Hematopoietic multipotent progenitor cell treated with erythropoietin and hydrocortisone succinate and interleukin-3 and kit ligand, for 6 days (in vitro differentiated cells): ENCODE measurements at regions not wholly inside any gene's neighbourhood (a gene's known extent, or its start where the extent isn't known, plus 50 kb on each side); places are given as distances from the start of the nearest gene placed in this dataset.
"Not testable (repeated sequence)": the region's sequence is repeated elsewhere in the genome, so short reads cannot be mapped to it uniquely, and the experiment has no call there.

Experiments used
- DNase-seq: peaks from one replicate; pipeline ENCODE4 v3.0.0-alpha.2; 2015

GRCh38 chr1:115531631-115532264 lies 110.0 kb upstream of the VANGL1 start:
- DNase-seq, result no peak

- no peak for DNase-seq
These were observed 111.4 kb upstream of the VANGL1 start for GRCh38 chr1:115530407-115530806.

GRCh38 chr1:115529216-115529897 lies 112.4 kb upstream of the VANGL1 start:
- no peak for DNase-seq

- not testable (repeated sequence) for DNase-seq
These were observed 113.4 kb upstream of the VANGL1 start for GRCh38 chr1:115528336-115528735.

GRCh38 chr1:115527746-115528145 lies 114.0 kb upstream of the VANGL1 start:
- DNase-seq, result no peak

GRCh38 chr1:115526900-115527299 lies 114.9 kb upstream of the VANGL1 start:
- no peak for DNase-seq

GRCh38 chr1:115524236-115524635 lies 117.5 kb upstream of the VANGL1 start:
- no peak for DNase-seq

- DNase-seq, result no peak
These were observed 119.4 kb upstream of the VANGL1 start for GRCh38 chr1:115522386-115522785.

- DNase-seq, result no peak
These were observed 126.5 kb upstream of the VANGL1 start for GRCh38 chr1:115515270-115515669.

- not testable (repeated sequence) for DNase-seq
These were observed 131.5 kb upstream of the VANGL1 start for GRCh38 chr1:115510226-115510625.

- no peak for DNase-seq
These were observed 133.9 kb upstream of the VANGL1 start for GRCh38 chr1:115507901-115508300.

GRCh38 chr1:115506924-115507589 lies 134.7 kb upstream of the VANGL1 start:
- DNase-seq, result peak; percentile 42

- DNase-seq, result no peak
These were observed 135.3 kb upstream of the VANGL1 start for GRCh38 chr1:115506518-115506917.

GRCh38 chr1:115505148-115505571 lies 136.6 kb upstream of the VANGL1 start:
- no peak for DNase-seq

GRCh38 chr1:115502183-115502582 lies 139.6 kb upstream of the VANGL1 start:
- not testable (repeated sequence) for DNase-seq

- peak; percentile 57 for DNase-seq
These were observed 140.3 kb upstream of the VANGL1 start for GRCh38 chr1:115501476-115501875.

- peak; percentile 30 for DNase-seq
These were observed 142.5 kb upstream of the VANGL1 start for GRCh38 chr1:115499253-115499652.

- no peak for DNase-seq
These were observed 144.8 kb upstream of the VANGL1 start for GRCh38 chr1:115496904-115497527.

GRCh38 chr1:115495625-115496024 lies 146.1 kb upstream of the VANGL1 start:
- no peak for DNase-seq

GRCh38 chr1:115495111-115495510 lies 146.7 kb upstream of the VANGL1 start:
- DNase-seq, result no peak

- DNase-seq, result no peak
These were observed 147.9 kb upstream of the VANGL1 start for GRCh38 chr1:115493834-115494233.

GRCh38 chr1:115492880-115493279 lies 148.9 kb upstream of the VANGL1 start:
- no peak for DNase-seq

GRCh38 chr1:115492019-115492595 lies 149.7 kb upstream of the VANGL1 start:
- DNase-seq, result no peak
